ENCODE measurements at regions not wholly inside any gene's neighbourhood (a gene's known extent, or its start where the extent isn't known, plus 50 kb on each side); places are given as distances from the start of the nearest gene placed in this dataset.

DNA sequence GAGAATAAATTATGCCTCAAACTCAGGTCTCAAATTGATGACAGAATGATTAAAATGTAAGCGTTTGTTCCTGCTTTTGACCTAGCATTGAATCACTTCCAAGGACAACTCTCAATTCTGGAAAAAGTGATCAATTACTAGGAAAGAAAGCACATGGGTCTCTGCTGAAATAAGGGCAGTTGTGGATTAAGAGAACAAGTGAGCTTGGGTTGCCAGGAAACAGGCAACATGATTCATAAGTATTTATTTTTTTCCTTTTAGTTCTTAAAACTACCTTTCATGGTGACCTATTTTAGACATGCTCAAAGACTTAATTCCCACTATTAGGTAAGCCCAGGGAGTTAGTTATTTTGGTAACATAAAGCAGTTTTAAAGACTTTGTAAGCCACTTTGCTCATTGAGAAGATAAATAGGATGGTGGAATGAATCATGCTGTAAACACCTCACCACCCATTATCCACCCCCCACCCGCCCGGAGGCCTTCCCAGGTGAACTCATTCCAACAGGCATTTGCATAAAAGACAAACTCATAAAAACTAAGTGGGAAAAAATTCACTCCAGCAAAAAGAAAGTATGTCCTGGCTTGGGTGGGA is 728.3 kb downstream of the SORCS1 start:
- peaks cover 3% of the 10 kb centered on the region; the same call in 1 of the 2 replicates for H3K9me3 ChIP-seq (ENCODE audit: control insufficient read depth, insufficient read depth, low read length)
- POLR2A ChIA-PET (ENCODE audit: unreplicated experiment), result no interaction called here
- H3K79me1 ChIP-seq (ENCODE audit: low read depth in 1 of 2, low read length in 2 of 2), result no peaks in the 10 kb centered on the region
- H3K36me3 ChIP-seq (ENCODE audit: control insufficient read depth, insufficient read depth, low read length), result no peaks in the 10 kb centered on the region
- no peak overlapping the region for H4K91ac ChIP-seq (ENCODE audit: insufficient read depth, low read depth, low read length)
- no peak overlapping the region for H2BK15ac ChIP-seq (ENCODE audit: low read depth, low read length)
- no peak overlapping the region for H2BK120ac ChIP-seq (ENCODE audit: low read depth, low read length)
- H3K4ac ChIP-seq (ENCODE audit: low read depth, low read length), result no peak overlapping the region
- H3K27ac ChIP-seq (ENCODE audit: insufficient read depth, low read length), result no peak overlapping the region
- dilution Hi-C loops (cut with HindIII; ENCODE audit: low sequenced_read_pairs, unreplicated experiment) (no loop called here), in situ Hi-C loops (cut with MboI; ENCODE audit: low sequenced_read_pairs) (no loop called here), intact Hi-C loops (cut with micrococcal nuclease) (no loop called here)
- H2AFZ ChIP-seq (replicated peaks; ENCODE audit: low read length, poor library complexity), result no peak overlapping the region
- no peaks in the 10 kb centered on the region for H3K4me1 ChIP-seq (ENCODE audit: control insufficient read depth, insufficient read depth, low read length)
- TF ChIP-seq MXI1 (IDR thresholded peaks at IDR 0.05; ENCODE audit: borderline replicate concordance, low read depth, low read length) (no peak), SMC3 (IDR thresholded peaks at IDR 0.05; ENCODE audit: low read depth, low read length) (no peak), CEBPB (IDR thresholded peaks at IDR 0.05; ENCODE audit: low read depth, low read length) (no peak), NFE2L2 (IDR thresholded peaks at IDR 0.05; ENCODE audit: low read depth, low read length) (no peak), CHD1 (IDR thresholded peaks at IDR 0.05; ENCODE audit: low read depth, low read length) (no peak), POLR2A (IDR thresholded peaks at IDR 0.05; ENCODE audit: low read depth, low read length) (no peak), RCOR1 (IDR thresholded peaks at IDR 0.05; ENCODE audit: insufficient replicate concordance, low read length) (no peak), ELK1 (IDR thresholded peaks at IDR 0.05; ENCODE audit: borderline replicate concordance, low read depth, low read length) (no peak)
- TF ChIP-seq, protein P1, sequence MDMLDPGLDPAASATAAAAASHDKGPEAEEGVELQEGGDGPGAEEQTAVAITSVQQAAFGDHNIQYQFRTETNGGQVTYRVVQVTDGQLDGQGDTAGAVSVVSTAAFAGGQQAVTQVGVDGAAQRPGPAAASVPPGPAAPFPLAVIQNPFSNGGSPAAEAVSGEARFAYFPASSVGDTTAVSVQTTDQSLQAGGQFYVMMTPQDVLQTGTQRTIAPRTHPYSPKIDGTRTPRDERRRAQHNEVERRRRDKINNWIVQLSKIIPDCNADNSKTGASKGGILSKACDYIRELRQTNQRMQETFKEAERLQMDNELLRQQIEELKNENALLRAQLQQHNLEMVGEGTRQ (IDR thresholded peaks at IDR 0.05; ENCODE audit: low read depth, low read length), result no peak
- H3K14ac ChIP-seq (replicated peaks; ENCODE audit: low read depth, low read length), result no peak overlapping the region
- H3K9ac ChIP-seq (ENCODE audit: low read depth, low read length), result no peak overlapping the region
- WGBS, 2 experiments (ENCODE audit: extremely low coverage in 2 of 2, insufficient read length in 1 of 2), result no CpG with 5 or more reads among the region's 3 CpGs
- no peak overlapping the region for H2BK20ac ChIP-seq (ENCODE audit: low read depth, low read length)
- H3K4me3 ChIP-seq (ENCODE audit: insufficient read depth, low read depth, low read length), result no peak overlapping the region
- peak; percentile 26 for DNase-seq
- no peak overlapping the region for H2BK5ac ChIP-seq (ENCODE audit: low read depth, low read length, poor library complexity, severe bottlenecking)
- H4K20me1 ChIP-seq (ENCODE audit: insufficient read depth, low read length), result no peaks in the 10 kb centered on the region
- H3K27me3 ChIP-seq (ENCODE audit: control insufficient read depth, insufficient read depth, low read length), result no peaks in the 10 kb centered on the region
- no peak overlapping the region for H3K23ac ChIP-seq (ENCODE audit: low read depth, low read length)
- H4K5ac ChIP-seq (ENCODE audit: low read depth, low read length), result no peak overlapping the region; the same call in 1 of the 2 replicates
- no peak overlapping the region for H3K18ac ChIP-seq (ENCODE audit: low read depth, low read length)
- H3K4me2 ChIP-seq (ENCODE audit: low read depth, low read length), result no peak overlapping the region
- H2AK5ac ChIP-seq (ENCODE audit: low read depth, low read length), result no peak overlapping the region
- H3K56ac ChIP-seq (ENCODE audit: extremely low read depth, insufficient read depth, low read length), result no peak overlapping the region
- H4K8ac ChIP-seq (ENCODE audit: low read depth in 2 of 2, low read length in 2 of 2), result no peak overlapping the region
- no TSS peak for BruUV-seq (replicated peaks)
- CTCF ChIA-PET, result no interaction called here
- H3K9me1 ChIP-seq (ENCODE audit: insufficient read depth, low read length), result no peaks in the 10 kb centered on the region
- no peak for ATAC-seq (ENCODE audit: low read depth)
- no peak overlapping the region for H2AK9ac ChIP-seq (replicated peaks; ENCODE audit: low read depth, low read length, poor library complexity)
